Gastrocnemius medialis (tissue), 4 donors: ENCODE measurements at regions not wholly inside any gene's neighbourhood (a gene's known extent, or its start where the extent isn't known, plus 50 kb on each side); places are given as distances from the start of the nearest gene placed in this dataset.

ENCODE experiments used
- CTCF ChIP-seq, 5 experiments: fragments of 450-650 bp in 3 of 5; fragments of 200-600 bp in 2 of 5; sonication (generic) in 2 of 5; IDR thresholded peaks in 4 of 5; conservative IDR thresholded peaks in 1 of 5; 1 replicate in 4 of 5; 2 replicates in 1 of 5; pipeline ENCODE4 v1.5.1; 2016 to 2019; ENCODE audit warnings: antibody characterized with exemption in 5 of 5, mild to moderate bottlenecking in 3 of 5, moderate library complexity in 3 of 5
- POLR2A ChIP-seq, 2 donors: fragments of 450-650 bp; IDR thresholded peaks; one replicate each; pipeline ENCODE4 v1.6.1; 2017; ENCODE audit warnings: antibody characterized with exemption in 2 of 2, mild to moderate bottlenecking in 2 of 2, moderate library complexity in 2 of 2

GRCh38 chr6:170101281-170102035 is 189.4 kb downstream of the DLL1 start:
- TF ChIP-seq CTCF (IDR thresholded peaks at IDR 0.05 in 4 of 5, conservative IDR thresholded peaks at IDR 0.05 in 1 of 5) (no peak), POLR2A (IDR thresholded peaks at IDR 0.05) (no peak)
